ENCODE measurements at regions not wholly inside any gene's neighbourhood (a gene's known extent, or its start where the extent isn't known, plus 50 kb on each side); places are given as distances from the start of the nearest gene placed in this dataset.
"Not testable (repeated sequence)": the region's sequence is repeated elsewhere in the genome, so short reads cannot be mapped to it uniquely, and the experiment has no call there.

GRCh38 chr10:46779571-46779970, 131.7 kb upstream of the PTPN20 start:
- TF ChIP-seq CTCF (IDR thresholded peaks at IDR 0.05; ENCODE audit: insufficient read depth, low read length, poor library complexity, severe bottlenecking); EZH2phosphoT487 (conservative IDR thresholded peaks at IDR 0.05; ENCODE audit: low read length): not testable (repeated sequence)
